T-helper 2 cell treated with Interferon-gamma antibody and Interleukin-4, amounts not matched to agents 5 μg/mL and 100 μg/mL, for 36 hours (primary cell): ENCODE measurements at regions not wholly inside any gene's neighbourhood (a gene's known extent, or its start where the extent isn't known, plus 50 kb on each side); places are given as distances from the start of the nearest gene placed in this dataset.

Experiments used
- DNase-seq: peaks from one replicate; pipeline ENCODE4 v3.0.0; 2021; ENCODE audit warnings: low spot score
- H3K27ac Mint-ChIP-seq: one replicate; pipeline ENCODE4 v1.8.0; 2021; ENCODE audit warnings: mild to moderate bottlenecking, mixed read lengths
- H3K27me3 Mint-ChIP-seq: one replicate; pipeline ENCODE4 v1.8.0; 2021; ENCODE audit warnings: low read depth, mixed read lengths
- H3K36me3 Mint-ChIP-seq: one replicate; pipeline ENCODE4 v1.8.0; 2021; ENCODE audit warnings: low read depth, mixed read lengths
- H3K4me1 Mint-ChIP-seq: one replicate; pipeline ENCODE4 v1.8.0; 2021; ENCODE audit warnings: low read depth, mixed read lengths
- H3K4me3 Mint-ChIP-seq: one replicate; pipeline ENCODE4 v1.8.0; 2022; ENCODE audit warnings: mild to moderate bottlenecking, moderate library complexity, mixed read lengths
- H3K9me3 Mint-ChIP-seq: one replicate; pipeline ENCODE4 v1.8.0; 2021; ENCODE audit warnings: mixed read lengths

DNA sequence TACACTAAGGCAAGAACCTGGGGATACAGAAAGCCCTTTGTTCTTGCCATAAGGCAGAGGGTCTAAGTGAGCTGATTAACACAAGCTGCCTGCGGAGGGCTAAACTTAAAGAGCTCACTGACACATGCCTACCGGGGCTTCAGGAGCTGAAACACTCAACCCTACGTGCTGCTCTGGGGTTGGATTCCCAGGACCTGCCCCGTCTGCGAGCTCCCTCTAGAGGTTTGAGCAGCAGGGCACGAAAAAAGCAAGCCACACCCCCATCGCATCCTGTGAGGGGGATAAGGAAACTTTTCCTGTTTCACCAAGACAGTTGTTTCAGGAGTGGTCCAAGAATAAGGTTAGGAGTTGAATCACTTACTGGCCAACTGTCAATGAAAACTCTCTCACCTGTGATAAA, 562.1 kb downstream of the TMX3 start:
- no peaks in the 10 kb centered on the region for H3K36me3 Mint-ChIP-seq
- no peak overlapping the region for H3K4me3 Mint-ChIP-seq
- H3K9me3 Mint-ChIP-seq, result peaks cover 4% of the 10 kb centered on the region
- H3K4me1 Mint-ChIP-seq, result no peaks in the 10 kb centered on the region
- H3K27me3 Mint-ChIP-seq, result no peaks in the 10 kb centered on the region
- H3K27ac Mint-ChIP-seq, result no peak overlapping the region
- no peak for DNase-seq

DNA sequence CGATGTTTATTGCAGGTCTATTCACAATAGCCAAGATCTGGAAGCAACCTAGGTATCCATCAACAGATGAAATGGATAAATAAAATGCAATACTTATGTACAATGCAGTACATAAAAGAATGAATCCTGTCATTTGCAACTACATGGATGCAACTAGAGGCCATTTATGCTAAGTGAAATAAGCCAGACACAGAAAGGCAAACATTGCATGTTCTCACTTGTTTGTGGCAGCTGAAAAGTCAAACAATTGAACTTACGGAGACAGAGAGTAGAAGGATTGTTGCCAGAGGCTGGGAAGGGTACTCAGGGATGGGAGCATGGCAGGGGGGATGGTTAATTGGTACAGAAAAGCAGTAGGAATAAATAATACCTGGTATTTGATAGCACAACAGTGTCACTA, 563.9 kb downstream of the TMX3 start:
- peaks cover 4% of the 10 kb centered on the region for H3K9me3 Mint-ChIP-seq
- no peak for DNase-seq
- no peaks in the 10 kb centered on the region for H3K36me3 Mint-ChIP-seq
- no peaks in the 10 kb centered on the region for H3K4me1 Mint-ChIP-seq
- H3K27me3 Mint-ChIP-seq, result no peaks in the 10 kb centered on the region
- no peak overlapping the region for H3K4me3 Mint-ChIP-seq
- H3K27ac Mint-ChIP-seq, result no peak overlapping the region

DNA sequence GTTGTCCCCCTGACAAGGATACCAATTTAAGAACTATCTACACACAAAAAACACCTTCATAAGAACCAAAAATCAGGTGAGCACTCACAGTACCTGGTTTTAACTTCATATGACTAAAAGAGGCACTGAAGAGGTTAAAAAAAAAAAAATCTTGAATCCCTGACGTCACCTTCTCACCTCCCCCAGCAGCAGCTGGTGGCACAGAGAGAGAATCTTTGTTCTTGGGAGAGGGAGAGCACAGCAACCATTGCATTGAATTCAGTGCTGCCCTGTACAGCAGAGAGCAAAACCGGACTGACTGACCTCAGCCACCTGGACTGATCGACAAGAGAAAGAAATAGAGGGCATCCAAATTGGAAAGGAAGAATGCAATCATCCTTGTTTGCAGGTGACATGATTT, 566.0 kb downstream of the TMX3 start:
- Mint-ChIP-seq H3K9me3 (peaks cover 4% of the 10 kb centered on the region), H3K36me3 (no peaks in the 10 kb centered on the region), H3K4me3 (no peak overlapping the region), H3K27me3 (no peaks in the 10 kb centered on the region), H3K4me1 (no peaks in the 10 kb centered on the region), H3K27ac (no peak overlapping the region)
- no peak for DNase-seq

DNA sequence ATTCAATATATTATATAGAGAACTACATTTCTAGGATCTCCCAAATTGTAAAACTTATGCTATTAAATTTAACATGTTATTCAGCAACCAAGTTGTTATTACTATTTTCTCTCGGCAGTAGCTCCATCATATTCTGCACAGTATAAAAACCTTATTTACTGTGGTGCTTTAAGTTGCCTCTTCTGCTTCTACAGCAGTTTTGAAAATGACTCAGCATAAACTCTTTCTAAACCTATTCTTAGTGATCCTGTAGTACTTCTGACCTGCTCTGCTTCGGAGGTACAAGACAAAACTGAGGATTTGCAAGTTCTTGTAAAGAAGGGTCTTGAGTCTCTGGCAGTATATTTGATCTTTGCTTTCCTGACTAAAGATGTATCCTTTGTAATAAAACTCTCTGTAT, 567.2 kb downstream of the TMX3 start:
- H3K36me3 Mint-ChIP-seq, result no peaks in the 10 kb centered on the region
- H3K4me3 Mint-ChIP-seq, result no peak overlapping the region
- H3K9me3 Mint-ChIP-seq, result peaks cover 4% of the 10 kb centered on the region
- H3K27ac Mint-ChIP-seq, result no peak overlapping the region
- H3K27me3 Mint-ChIP-seq, result no peaks in the 10 kb centered on the region
- no peak for DNase-seq
- H3K4me1 Mint-ChIP-seq, result no peaks in the 10 kb centered on the region

DNA sequence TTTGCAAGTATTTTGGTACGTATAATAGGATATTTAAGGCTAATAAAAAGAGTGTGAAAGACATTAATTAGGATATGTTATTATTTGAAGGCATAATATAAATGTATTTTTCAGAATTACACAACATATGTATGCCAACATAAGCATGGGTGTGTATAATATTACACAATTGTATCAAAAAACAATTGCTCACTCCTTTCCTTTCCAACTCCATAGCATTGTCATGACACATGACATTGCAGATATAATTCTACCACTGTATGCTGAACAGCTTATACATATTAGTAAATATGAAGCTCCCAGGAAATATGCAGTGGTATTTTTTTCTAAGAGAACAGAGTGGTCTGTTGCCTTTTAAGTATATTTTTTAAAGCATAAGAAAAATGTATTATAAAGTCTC, 593.1 kb downstream of the TMX3 start:
- no peak for DNase-seq
- no peaks in the 10 kb centered on the region for H3K27me3 Mint-ChIP-seq
- no peaks in the 10 kb centered on the region for H3K4me1 Mint-ChIP-seq
- no peak overlapping the region for H3K4me3 Mint-ChIP-seq
- H3K36me3 Mint-ChIP-seq, result no peaks in the 10 kb centered on the region
- no peak overlapping the region for H3K27ac Mint-ChIP-seq
- no peaks in the 10 kb centered on the region for H3K9me3 Mint-ChIP-seq

DNA sequence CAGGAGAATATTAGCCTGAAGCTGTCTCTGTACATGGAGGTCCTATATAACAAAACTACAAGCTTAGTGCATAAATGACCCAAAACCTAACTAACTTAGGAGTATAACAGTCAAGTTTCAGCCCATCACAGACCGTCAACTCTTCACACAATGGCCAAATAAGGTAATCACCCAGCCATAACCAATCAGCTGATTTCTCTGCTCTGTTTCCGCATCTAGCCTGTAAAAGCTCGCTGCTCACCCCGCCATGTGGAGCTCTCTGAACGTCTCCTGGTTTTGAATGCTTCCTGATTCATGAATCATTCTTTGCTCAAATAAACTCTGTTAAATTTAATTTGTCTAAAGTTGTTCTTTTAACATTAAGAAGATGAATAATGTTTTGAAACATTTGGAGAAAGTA, 593.6 kb downstream of the TMX3 start:
- H3K9me3 Mint-ChIP-seq, result no peaks in the 10 kb centered on the region
- H3K4me3 Mint-ChIP-seq, result no peak overlapping the region
- DNase-seq, result no peak
- no peaks in the 10 kb centered on the region for H3K27me3 Mint-ChIP-seq
- H3K27ac Mint-ChIP-seq, result no peak overlapping the region
- H3K36me3 Mint-ChIP-seq, result no peaks in the 10 kb centered on the region
- no peaks in the 10 kb centered on the region for H3K4me1 Mint-ChIP-seq

DNA sequence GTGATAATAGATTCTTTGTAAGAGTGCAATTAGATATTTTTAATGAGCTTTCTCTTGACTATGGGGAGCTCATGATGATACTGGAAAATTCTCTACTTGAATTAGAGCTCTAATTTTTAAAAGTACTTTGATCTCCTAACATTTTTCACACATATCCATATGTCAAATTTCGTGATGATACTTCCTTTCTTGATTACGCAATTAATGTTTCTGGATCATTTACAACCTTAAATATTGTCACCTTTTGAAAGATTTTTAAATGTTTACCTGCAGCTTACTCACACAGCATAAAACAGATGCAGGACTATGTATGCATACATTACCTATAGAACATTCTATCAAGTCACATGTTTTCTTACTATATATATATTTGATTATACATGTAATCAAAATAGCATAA, 598.5 kb upstream of the DSEL start:
- H3K9me3 Mint-ChIP-seq, result no peaks in the 10 kb centered on the region
- H3K4me3 Mint-ChIP-seq, result no peak overlapping the region
- H3K36me3 Mint-ChIP-seq, result no peaks in the 10 kb centered on the region
- H3K4me1 Mint-ChIP-seq, result no peaks in the 10 kb centered on the region
- H3K27ac Mint-ChIP-seq, result no peak overlapping the region
- no peaks in the 10 kb centered on the region for H3K27me3 Mint-ChIP-seq
- DNase-seq, result no peak

DNA sequence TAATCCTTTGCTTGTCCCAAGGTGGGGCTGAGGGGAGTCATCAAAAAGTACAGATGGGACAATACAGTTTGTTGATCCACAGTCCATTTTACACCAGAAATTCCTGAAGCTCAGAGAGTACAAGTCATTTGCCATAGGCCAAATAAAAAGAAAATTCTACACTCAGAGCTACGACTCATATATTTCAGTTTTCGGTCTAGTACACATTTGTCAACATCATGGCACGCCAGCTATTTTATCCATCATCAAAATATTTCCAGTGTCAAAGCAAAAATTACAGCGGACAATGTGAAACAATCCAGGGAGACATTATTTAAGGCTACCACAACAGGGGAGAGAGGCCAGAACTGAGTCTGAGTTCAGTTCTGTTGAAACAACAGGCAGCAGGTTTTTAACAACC, 587.5 kb upstream of the DSEL start:
- H3K27ac Mint-ChIP-seq, result no peak overlapping the region
- H3K36me3 Mint-ChIP-seq, result no peaks in the 10 kb centered on the region
- H3K4me3 Mint-ChIP-seq, result no peak overlapping the region
- no peaks in the 10 kb centered on the region for H3K27me3 Mint-ChIP-seq
- H3K9me3 Mint-ChIP-seq, result no peaks in the 10 kb centered on the region
- no peaks in the 10 kb centered on the region for H3K4me1 Mint-ChIP-seq
- DNase-seq, result no peak

DNA sequence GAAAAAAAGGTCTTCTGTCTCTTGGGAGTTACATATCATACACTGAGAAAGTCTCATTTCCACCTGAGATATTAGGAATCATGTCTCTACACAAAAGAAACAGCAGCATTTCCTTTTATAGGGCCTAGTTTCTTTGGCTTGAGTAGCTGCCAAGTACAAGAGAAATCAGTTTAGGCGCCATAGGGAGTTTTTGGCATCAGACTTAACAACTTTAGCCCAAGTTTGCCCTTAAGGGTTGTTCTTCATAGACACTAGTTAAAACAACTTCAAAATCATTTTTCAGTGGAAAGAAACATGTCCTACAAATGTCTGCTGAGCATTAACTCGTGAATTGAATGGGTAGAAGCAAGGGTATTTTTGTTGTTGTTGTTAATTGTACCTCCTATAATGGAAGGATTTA, 587.0 kb upstream of the DSEL start:
- Mint-ChIP-seq H3K36me3 (no peaks in the 10 kb centered on the region), H3K4me1 (no peaks in the 10 kb centered on the region), H3K9me3 (no peaks in the 10 kb centered on the region), H3K4me3 (no peak overlapping the region), H3K27me3 (no peaks in the 10 kb centered on the region), H3K27ac (no peak overlapping the region)
- no peak for DNase-seq

DNA sequence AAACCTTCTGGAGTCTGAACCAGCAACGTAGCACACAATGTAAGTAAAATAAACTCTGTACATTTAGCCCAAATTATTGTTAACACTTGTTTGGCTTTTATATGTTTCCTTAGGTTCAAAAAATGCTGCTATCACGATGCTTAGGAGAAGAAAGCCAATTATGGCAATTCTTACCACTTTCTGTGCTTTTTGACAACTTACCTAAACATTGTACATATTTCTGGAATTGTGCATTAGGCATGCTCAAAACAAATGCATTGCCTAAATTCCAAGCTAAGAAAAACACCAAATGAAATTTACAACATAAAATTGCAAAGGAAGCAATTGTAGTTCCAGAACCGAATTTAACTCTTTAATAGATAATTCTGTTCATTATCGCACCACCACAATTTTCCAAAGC, 585.6 kb upstream of the DSEL start:
- no peaks in the 10 kb centered on the region for H3K27me3 Mint-ChIP-seq
- H3K4me1 Mint-ChIP-seq, result no peaks in the 10 kb centered on the region
- no peaks in the 10 kb centered on the region for H3K9me3 Mint-ChIP-seq
- no peak for DNase-seq
- no peaks in the 10 kb centered on the region for H3K36me3 Mint-ChIP-seq
- no peak overlapping the region for H3K27ac Mint-ChIP-seq
- H3K4me3 Mint-ChIP-seq, result no peak overlapping the region

DNA sequence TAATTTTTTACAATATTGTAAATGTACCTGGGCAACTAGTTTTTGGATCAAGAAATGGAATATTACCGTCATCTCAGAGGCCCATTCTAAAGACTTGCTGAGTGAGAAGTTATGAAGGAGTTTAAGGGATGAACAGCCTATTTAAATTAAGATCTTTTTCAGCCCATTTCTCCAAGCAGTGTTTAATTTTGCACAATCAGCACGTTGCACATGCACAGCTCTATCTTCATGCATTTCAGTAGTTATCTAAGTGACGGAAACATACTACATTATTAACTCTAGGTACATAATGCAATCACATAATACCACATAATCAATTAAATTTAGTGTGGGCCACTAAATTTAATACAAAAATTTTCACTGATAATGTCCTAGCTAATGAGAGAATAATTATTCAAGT, 582.1 kb upstream of the DSEL start:
- Mint-ChIP-seq H3K9me3 (no peaks in the 10 kb centered on the region), H3K27ac (no peak overlapping the region), H3K4me1 (no peaks in the 10 kb centered on the region), H3K27me3 (no peaks in the 10 kb centered on the region), H3K4me3 (no peak overlapping the region), H3K36me3 (no peaks in the 10 kb centered on the region)
- no peak for DNase-seq

DNA sequence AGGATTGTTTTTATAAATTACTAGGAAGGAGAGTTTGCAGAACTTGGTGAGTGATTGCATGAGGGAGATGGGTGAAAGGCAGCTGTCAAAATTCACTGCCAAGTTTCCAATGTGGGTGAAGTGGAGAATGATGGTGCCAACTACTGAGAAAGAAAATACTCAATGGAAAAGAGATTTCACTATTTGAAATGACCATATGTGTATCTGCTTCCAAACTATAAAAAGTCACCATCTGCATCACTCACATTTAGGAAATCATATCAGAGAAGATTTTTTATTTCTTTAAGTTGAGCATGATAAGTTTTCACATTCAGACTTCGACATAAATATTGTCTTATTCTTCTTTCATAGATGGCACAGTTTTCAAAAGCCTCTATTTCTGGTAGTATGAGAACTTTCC, 570.0 kb upstream of the DSEL start:
- no peaks in the 10 kb centered on the region for H3K4me1 Mint-ChIP-seq
- no peak overlapping the region for H3K27ac Mint-ChIP-seq
- no peak for DNase-seq
- no peak overlapping the region for H3K4me3 Mint-ChIP-seq
- no peaks in the 10 kb centered on the region for H3K9me3 Mint-ChIP-seq
- H3K36me3 Mint-ChIP-seq, result no peaks in the 10 kb centered on the region
- H3K27me3 Mint-ChIP-seq, result no peaks in the 10 kb centered on the region

DNA sequence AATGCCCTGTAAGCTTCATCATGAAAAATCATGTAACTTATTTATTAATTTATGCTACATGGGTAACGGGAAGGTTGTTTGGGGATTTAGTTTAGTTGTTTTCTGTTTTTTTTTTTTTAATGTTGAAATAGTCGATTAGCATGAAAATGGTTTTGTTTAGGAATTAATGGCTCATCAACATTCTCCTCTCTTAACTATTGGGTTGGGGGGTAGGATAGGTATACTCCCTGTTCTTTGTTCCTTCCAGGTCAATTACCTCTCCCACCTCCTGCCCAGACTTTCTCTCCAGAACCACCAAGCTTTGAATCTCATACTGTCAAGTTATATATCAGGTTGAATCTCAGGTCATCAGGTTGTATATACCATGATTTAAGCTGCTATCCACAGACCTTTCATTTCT, 568.7 kb upstream of the DSEL start:
- no peak for DNase-seq
- no peaks in the 10 kb centered on the region for H3K9me3 Mint-ChIP-seq
- no peak overlapping the region for H3K4me3 Mint-ChIP-seq
- no peaks in the 10 kb centered on the region for H3K4me1 Mint-ChIP-seq
- H3K27ac Mint-ChIP-seq, result no peak overlapping the region
- H3K36me3 Mint-ChIP-seq, result no peaks in the 10 kb centered on the region
- H3K27me3 Mint-ChIP-seq, result no peaks in the 10 kb centered on the region

DNA sequence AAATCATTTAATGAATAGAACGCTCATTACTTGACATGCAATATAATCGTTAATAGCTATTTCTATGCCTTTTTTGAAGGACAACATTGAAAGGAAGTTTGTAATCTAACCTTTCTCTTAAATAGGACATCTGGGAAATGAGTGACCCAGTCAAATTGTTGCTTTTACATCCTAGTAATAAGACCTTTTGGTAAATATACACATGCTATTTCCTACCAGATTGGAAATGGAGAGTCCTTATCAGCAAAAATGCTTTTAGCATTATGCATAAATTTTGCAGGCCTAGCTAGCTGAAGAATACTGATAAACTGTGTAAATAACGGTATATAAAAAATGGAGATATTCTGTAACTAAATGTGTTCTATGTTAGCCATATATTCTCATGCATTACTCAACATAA, 567.3 kb upstream of the DSEL start:
- no peak overlapping the region for H3K4me3 Mint-ChIP-seq
- no peaks in the 10 kb centered on the region for H3K9me3 Mint-ChIP-seq
- no peak for DNase-seq
- H3K36me3 Mint-ChIP-seq, result no peaks in the 10 kb centered on the region
- H3K4me1 Mint-ChIP-seq, result no peaks in the 10 kb centered on the region
- no peak overlapping the region for H3K27ac Mint-ChIP-seq
- H3K27me3 Mint-ChIP-seq, result no peaks in the 10 kb centered on the region

DNA sequence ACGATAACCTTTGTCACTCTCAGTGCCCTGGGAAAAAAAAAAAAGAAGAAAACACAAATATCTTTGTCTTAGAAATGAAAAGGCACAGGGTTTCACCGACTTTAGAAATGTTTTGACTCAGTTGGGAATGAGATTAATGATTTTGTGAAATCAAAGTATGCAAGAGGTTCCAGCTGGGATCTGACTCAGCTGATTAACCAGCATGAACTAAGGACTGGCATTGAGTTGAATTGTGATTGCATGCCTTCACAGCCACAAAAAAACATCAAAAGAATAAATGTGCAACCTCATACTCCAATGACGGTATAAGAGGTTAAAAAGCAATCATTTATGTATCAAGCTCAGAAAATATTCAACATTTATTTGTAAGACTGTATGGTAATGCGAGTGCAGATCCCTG, 566.6 kb upstream of the DSEL start:
- DNase-seq, result no peak

DNA sequence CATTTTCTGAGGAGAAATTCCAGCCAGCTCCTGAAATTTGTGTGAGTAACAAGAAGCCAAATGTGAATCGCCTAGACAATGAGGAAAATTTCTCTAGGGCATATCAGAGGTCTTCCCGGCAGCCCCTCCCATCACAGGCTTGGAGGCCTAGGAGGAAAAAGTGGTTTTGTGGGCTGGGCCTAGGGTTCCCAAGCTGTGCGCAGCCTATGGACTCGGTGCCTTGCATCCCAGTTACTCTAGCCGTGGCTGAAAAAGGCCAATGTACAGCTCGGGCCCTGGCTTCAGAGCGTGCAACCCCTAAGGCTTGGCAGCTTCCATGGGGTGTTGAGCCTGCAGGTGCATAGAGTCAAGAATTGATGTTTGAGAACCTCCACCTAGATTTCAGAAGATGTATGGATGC, 556.2 kb upstream of the DSEL start:
- Mint-ChIP-seq H3K9me3 (peaks cover 11% of the 10 kb centered on the region), H3K27ac (no peak overlapping the region), H3K4me1 (no peaks in the 10 kb centered on the region), H3K27me3 (no peaks in the 10 kb centered on the region), H3K4me3 (no peak overlapping the region), H3K36me3 (no peaks in the 10 kb centered on the region)
- no peak for DNase-seq

More for the DNA sequence above, 566.6 kb upstream of the DSEL start:
- H3K27me3 Mint-ChIP-seq, result no peaks in the 10 kb centered on the region
- H3K9me3 Mint-ChIP-seq, result no peaks in the 10 kb centered on the region
- no peak overlapping the region for H3K27ac Mint-ChIP-seq
- H3K36me3 Mint-ChIP-seq, result no peaks in the 10 kb centered on the region
- H3K4me1 Mint-ChIP-seq, result no peaks in the 10 kb centered on the region
- H3K4me3 Mint-ChIP-seq, result no peak overlapping the region
